ENCODE measurements at regions not wholly inside any gene's neighbourhood (a gene's known extent, or its start where the extent isn't known, plus 50 kb on each side); places are given as distances from the start of the nearest gene placed in this dataset.

DNA sequence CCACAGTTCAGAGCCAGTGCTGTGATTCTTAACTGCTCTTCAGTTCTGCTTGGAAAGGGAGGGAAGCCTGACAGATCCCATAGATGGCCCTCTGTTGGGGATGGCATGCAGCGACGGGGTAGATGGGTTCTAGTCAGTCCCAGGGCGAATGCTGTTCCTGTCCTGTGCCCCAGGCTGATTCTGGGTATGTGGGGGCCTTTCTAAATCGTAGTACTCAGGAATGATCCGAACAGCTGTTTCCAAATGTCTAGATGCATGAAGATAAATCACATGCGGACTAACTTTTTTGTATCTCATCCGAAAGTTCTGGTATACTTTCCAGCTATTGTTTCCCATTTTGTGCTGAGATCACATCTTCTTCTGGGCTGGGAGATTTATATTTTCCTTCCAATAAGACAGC, 186.0 kb upstream of the MKI67 start:
- Histone ChIP-seq H3K4me3 (ENCODE audit: low read depth, low read length, poor library complexity, severe bottlenecking) (no peak overlapping the region), H3K27ac (ENCODE audit: low read depth, low read length, poor library complexity, severe bottlenecking) (no peak overlapping the region), H3K4me2 (ENCODE audit: low read length) (no peak overlapping the region), H4K20me1 (ENCODE audit: insufficient read depth, low read length) (no peaks in the 10 kb centered on the region), H3K9ac (ENCODE audit: low read length) (no peak overlapping the region), H3K9me2 (ENCODE audit: low read depth, low read length) (no peaks in the 10 kb centered on the region), H3K27me3 (ENCODE audit: insufficient read depth, low read length) (no peaks in the 10 kb centered on the region), H2AFZ (ENCODE audit: low read length) (no peak overlapping the region), H3F3A (ENCODE audit: insufficient read depth, low read length) (no peaks in the 10 kb centered on the region), H3K9me3 (ENCODE audit: low read length) (no peaks in the 10 kb centered on the region), H3K36me3 (ENCODE audit: insufficient read depth, low read length) (no peaks in the 10 kb centered on the region), H3K4me1 (ENCODE audit: insufficient read depth, low read length, severe bottlenecking) (no peaks in the 10 kb centered on the region), H3K79me2 (ENCODE audit: insufficient read depth, low read length) (no peaks in the 10 kb centered on the region)
- TF ChIP-seq EZH2 (IDR thresholded peaks at IDR 0.05; ENCODE audit: borderline replicate concordance, low read length) = no peak
- TF ChIP-seq, protein P1, sequence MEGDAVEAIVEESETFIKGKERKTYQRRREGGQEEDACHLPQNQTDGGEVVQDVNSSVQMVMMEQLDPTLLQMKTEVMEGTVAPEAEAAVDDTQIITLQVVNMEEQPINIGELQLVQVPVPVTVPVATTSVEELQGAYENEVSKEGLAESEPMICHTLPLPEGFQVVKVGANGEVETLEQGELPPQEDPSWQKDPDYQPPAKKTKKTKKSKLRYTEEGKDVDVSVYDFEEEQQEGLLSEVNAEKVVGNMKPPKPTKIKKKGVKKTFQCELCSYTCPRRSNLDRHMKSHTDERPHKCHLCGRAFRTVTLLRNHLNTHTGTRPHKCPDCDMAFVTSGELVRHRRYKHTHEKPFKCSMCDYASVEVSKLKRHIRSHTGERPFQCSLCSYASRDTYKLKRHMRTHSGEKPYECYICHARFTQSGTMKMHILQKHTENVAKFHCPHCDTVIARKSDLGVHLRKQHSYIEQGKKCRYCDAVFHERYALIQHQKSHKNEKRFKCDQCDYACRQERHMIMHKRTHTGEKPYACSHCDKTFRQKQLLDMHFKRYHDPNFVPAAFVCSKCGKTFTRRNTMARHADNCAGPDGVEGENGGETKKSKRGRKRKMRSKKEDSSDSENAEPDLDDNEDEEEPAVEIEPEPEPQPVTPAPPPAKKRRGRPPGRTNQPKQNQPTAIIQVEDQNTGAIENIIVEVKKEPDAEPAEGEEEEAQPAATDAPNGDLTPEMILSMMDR (IDR thresholded peaks at IDR 0.05; ENCODE audit: low read length) = no peak

DNA sequence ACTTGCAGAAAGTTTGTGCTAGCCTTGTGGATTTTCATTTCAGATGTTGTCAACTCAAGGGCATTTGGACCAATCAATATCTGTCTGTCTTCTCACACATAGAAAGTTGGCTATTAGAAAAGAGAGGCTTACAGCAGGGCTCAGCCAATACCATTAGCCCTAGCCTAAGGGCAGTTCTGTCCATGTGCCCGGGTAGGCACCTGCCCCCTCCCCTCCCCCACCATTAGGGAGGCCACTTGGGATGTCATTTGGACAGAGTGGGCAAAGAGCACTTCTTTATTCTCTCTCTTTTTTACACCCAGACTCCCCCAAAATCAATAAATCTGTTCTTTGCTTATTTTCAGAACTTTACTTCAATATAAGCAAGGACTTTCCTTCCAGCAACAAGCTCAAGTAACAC, 188.5 kb upstream of the MKI67 start:
- Histone ChIP-seq H2AFZ (ENCODE audit: low read length) (no peak overlapping the region), H3K9me3 (ENCODE audit: low read length) (no peaks in the 10 kb centered on the region), H3K9ac (ENCODE audit: low read length) (no peak overlapping the region), H3K27ac (ENCODE audit: low read depth, low read length, poor library complexity, severe bottlenecking) (no peak overlapping the region), H3K4me1 (ENCODE audit: insufficient read depth, low read length, severe bottlenecking) (no peaks in the 10 kb centered on the region), H4K20me1 (ENCODE audit: insufficient read depth, low read length) (no peaks in the 10 kb centered on the region), H3K4me3 (ENCODE audit: low read depth, low read length, poor library complexity, severe bottlenecking) (no peak overlapping the region), H3K9me2 (ENCODE audit: low read depth, low read length) (no peaks in the 10 kb centered on the region), H3K27me3 (ENCODE audit: insufficient read depth, low read length) (no peaks in the 10 kb centered on the region), H3K79me2 (ENCODE audit: insufficient read depth, low read length) (no peaks in the 10 kb centered on the region), H3K4me2 (ENCODE audit: low read length) (no peak overlapping the region), H3F3A (ENCODE audit: insufficient read depth, low read length) (no peaks in the 10 kb centered on the region), H3K36me3 (ENCODE audit: insufficient read depth, low read length) (no peaks in the 10 kb centered on the region)
- TF ChIP-seq, protein P1 (IDR thresholded peaks at IDR 0.05; ENCODE audit: low read length) = no peak
- no peak for TF ChIP-seq EZH2 (IDR thresholded peaks at IDR 0.05; ENCODE audit: borderline replicate concordance, low read length)

DNA sequence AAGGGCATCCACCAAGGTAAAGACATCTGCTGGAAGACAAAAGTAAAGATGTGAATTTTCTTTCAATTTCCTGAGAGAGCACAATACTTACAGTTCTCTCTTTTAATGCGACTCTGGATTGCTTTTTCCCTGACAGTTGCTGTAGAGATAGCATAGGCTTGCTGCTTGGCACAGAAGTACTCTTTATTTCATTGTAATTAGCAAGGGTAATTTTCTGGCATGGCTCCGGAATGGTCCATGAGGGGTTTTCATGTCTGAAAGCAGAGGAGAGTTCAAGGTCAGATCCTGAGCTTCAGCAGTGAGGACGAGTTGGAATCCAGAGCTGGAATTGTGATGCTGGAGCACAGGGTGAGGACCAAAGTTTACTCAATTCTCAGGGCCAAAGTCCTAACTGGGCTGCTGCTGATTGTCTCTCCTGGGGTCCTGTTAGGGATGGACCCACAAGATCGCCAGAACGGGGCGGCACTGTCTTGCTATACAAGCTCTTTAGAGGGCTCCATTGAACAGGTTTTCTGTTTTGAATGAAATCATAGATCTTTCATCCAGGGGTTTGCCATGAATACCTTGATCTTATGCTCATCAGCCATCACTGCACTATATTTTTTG, 190.0 kb upstream of the MKI67 start:
- no peaks in the 10 kb centered on the region for H3K79me2 ChIP-seq (ENCODE audit: insufficient read depth, low read length)
- no peak overlapping the region for H3K4me3 ChIP-seq (ENCODE audit: low read depth, low read length, poor library complexity, severe bottlenecking)
- H3K27me3 ChIP-seq (ENCODE audit: insufficient read depth, low read length) = no peaks in the 10 kb centered on the region
- no peak overlapping the region for H3K27ac ChIP-seq (ENCODE audit: low read depth, low read length, poor library complexity, severe bottlenecking)
- H3K4me1 ChIP-seq (ENCODE audit: insufficient read depth, low read length, severe bottlenecking) = no peaks in the 10 kb centered on the region
- H4K20me1 ChIP-seq (ENCODE audit: insufficient read depth, low read length) = no peaks in the 10 kb centered on the region
- H3K9me3 ChIP-seq (ENCODE audit: low read length) = no peaks in the 10 kb centered on the region
- H3K4me2 ChIP-seq (ENCODE audit: low read length) = no peak overlapping the region
- H3F3A ChIP-seq (ENCODE audit: insufficient read depth, low read length) = no peaks in the 10 kb centered on the region
- no peaks in the 10 kb centered on the region for H3K36me3 ChIP-seq (ENCODE audit: insufficient read depth, low read length)
- H3K9ac ChIP-seq (ENCODE audit: low read length) = no peak overlapping the region
- H2AFZ ChIP-seq (ENCODE audit: low read length) = no peak overlapping the region
- no peaks in the 10 kb centered on the region for H3K9me2 ChIP-seq (ENCODE audit: low read depth, low read length)
- TF ChIP-seq, protein P1 (IDR thresholded peaks at IDR 0.05; ENCODE audit: low read length) = no peak
- TF ChIP-seq EZH2 (IDR thresholded peaks at IDR 0.05; ENCODE audit: borderline replicate concordance, low read length) = no peak
